ENCODE measurements at regions not wholly inside any gene's neighbourhood (a gene's known extent, or its start where the extent isn't known, plus 50 kb on each side); places are given as distances from the start of the nearest gene placed in this dataset.

GRCh38 chr1:181351740-181352139, 131.6 kb upstream of the CACNA1E start:
- H3K4me1 Mint-ChIP-seq (ENCODE audit: low read depth): no peaks in the 10 kb centered on the region
- H3K9me3 Mint-ChIP-seq: no peaks in the 10 kb centered on the region
- no peaks in the 10 kb centered on the region for H3K27me3 Mint-ChIP-seq
- no peak overlapping the region for H3K27ac Mint-ChIP-seq
- no peaks in the 10 kb centered on the region for H3K36me3 Mint-ChIP-seq
- ChIA-PET CTCF (no interaction called here), POLR2A (no interaction called here)
- H3K4me3 Mint-ChIP-seq: no peak overlapping the region
- no peak for DNase-seq
- intact Hi-C loops (cut with micrococcal nuclease): loop anchor here (10.0 kb wide), 1 partner anchor 73 kb away; no protein-coding TSS in a partner anchor

- POLR2A ChIA-PET: no interaction called here
- H3K27me3 Mint-ChIP-seq: no peaks in the 10 kb centered on the region
These were observed 130.6 kb upstream of the CACNA1E start for GRCh38 chr1:181352695-181353094.

GRCh38 chr1:181353526-181353925, 129.8 kb upstream of the CACNA1E start:
- ChIA-PET POLR2A (no interaction called here), CTCF (no interaction called here)
- Mint-ChIP-seq H3K27ac (no peak overlapping the region), H3K4me3 (no peak overlapping the region), H3K9me3 (no peaks in the 10 kb centered on the region), H3K36me3 (no peaks in the 10 kb centered on the region), H3K4me1 (ENCODE audit: low read depth) (no peaks in the 10 kb centered on the region), H3K27me3 (no peaks in the 10 kb centered on the region)
- intact Hi-C loops (cut with micrococcal nuclease): loop anchor here (10.0 kb wide), 1 partner anchor 71 kb away; no protein-coding TSS in a partner anchor
- DNase-seq: no peak

More at GRCh38 chr1:181352695-181353094, 130.6 kb upstream of the CACNA1E start:
- H3K27ac Mint-ChIP-seq: no peak overlapping the region
- no peak for DNase-seq
- H3K4me3 Mint-ChIP-seq: no peak overlapping the region
- CTCF ChIA-PET: no interaction called here
- H3K36me3 Mint-ChIP-seq: no peaks in the 10 kb centered on the region
- H3K9me3 Mint-ChIP-seq: no peaks in the 10 kb centered on the region
- H3K4me1 Mint-ChIP-seq (ENCODE audit: low read depth): no peaks in the 10 kb centered on the region
- intact Hi-C loops (cut with micrococcal nuclease): loop anchor here (10.0 kb wide), 1 partner anchor 72 kb away; no protein-coding TSS in a partner anchor

GRCh38 chr1:181354865-181355264, 128.5 kb upstream of the CACNA1E start:
- POLR2A ChIA-PET: interaction anchor here (0.6 kb wide), 1 partner anchor 356 kb away, joined by 3 read pairs; no protein-coding TSS in a partner anchor
- H3K4me3 Mint-ChIP-seq: no peak overlapping the region
- DNase-seq: no peak
- H3K4me1 Mint-ChIP-seq (ENCODE audit: low read depth): no peaks in the 10 kb centered on the region
- no peaks in the 10 kb centered on the region for H3K9me3 Mint-ChIP-seq
- H3K27ac Mint-ChIP-seq: no peak overlapping the region
- no peaks in the 10 kb centered on the region for H3K36me3 Mint-ChIP-seq
- CTCF ChIA-PET: no interaction called here
- no peaks in the 10 kb centered on the region for H3K27me3 Mint-ChIP-seq
- intact Hi-C loops (cut with micrococcal nuclease): loop anchor here (10.0 kb wide), 1 partner anchor 70 kb away; no protein-coding TSS in a partner anchor

GRCh38 chr1:181356505-181357340, 126.6 kb upstream of the CACNA1E start:
- no peak overlapping the region for H3K4me3 Mint-ChIP-seq
- ChIA-PET CTCF (interaction anchor here (1.7 kb wide), 1 partner anchor 68 kb away, joined by 4 read pairs; no protein-coding TSS in a partner anchor), POLR2A (no interaction called here)
- no peaks in the 10 kb centered on the region for H3K27me3 Mint-ChIP-seq
- DNase-seq: no peak
- H3K36me3 Mint-ChIP-seq: no peaks in the 10 kb centered on the region
- H3K4me1 Mint-ChIP-seq (ENCODE audit: low read depth): no peaks in the 10 kb centered on the region
- no peaks in the 10 kb centered on the region for H3K9me3 Mint-ChIP-seq
- no peak overlapping the region for H3K27ac Mint-ChIP-seq
- intact Hi-C loops (cut with micrococcal nuclease): loop anchor here (10.0 kb wide), 1 partner anchor 68 kb away; no protein-coding TSS in a partner anchor

- H3K4me1 Mint-ChIP-seq (ENCODE audit: low read depth): no peaks in the 10 kb centered on the region
- intact Hi-C loops (cut with micrococcal nuclease): loop anchor here (10.0 kb wide), 1 partner anchor 66 kb away; no protein-coding TSS in a partner anchor
- no peak overlapping the region for H3K27ac Mint-ChIP-seq
- H3K36me3 Mint-ChIP-seq: no peaks in the 10 kb centered on the region
- H3K27me3 Mint-ChIP-seq: no peaks in the 10 kb centered on the region
- POLR2A ChIA-PET: no interaction called here
- CTCF ChIA-PET: no interaction called here
- no peaks in the 10 kb centered on the region for H3K9me3 Mint-ChIP-seq
- no peak for DNase-seq
- H3K4me3 Mint-ChIP-seq: no peak overlapping the region
These were observed 124.3 kb upstream of the CACNA1E start for GRCh38 chr1:181359012-181359411.

GRCh38 chr1:181364801-181365200, 118.5 kb upstream of the CACNA1E start:
- Mint-ChIP-seq H3K27me3 (no peaks in the 10 kb centered on the region), H3K9me3 (no peaks in the 10 kb centered on the region), H3K36me3 (no peaks in the 10 kb centered on the region), H3K4me1 (ENCODE audit: low read depth) (no peaks in the 10 kb centered on the region), H3K4me3 (no peak overlapping the region), H3K27ac (no peak overlapping the region)
- intact Hi-C loops (cut with micrococcal nuclease): no loop called here
- CTCF ChIA-PET: no interaction called here
- POLR2A ChIA-PET: no interaction called here
- DNase-seq: no peak

GRCh38 chr1:181366910-181367309, 116.4 kb upstream of the CACNA1E start:
- POLR2A ChIA-PET: no interaction called here
- no peaks in the 10 kb centered on the region for H3K36me3 Mint-ChIP-seq
- intact Hi-C loops (cut with micrococcal nuclease): no loop called here
- H3K9me3 Mint-ChIP-seq: peaks cover 8% of the 10 kb centered on the region
- no peaks in the 10 kb centered on the region for H3K27me3 Mint-ChIP-seq
- H3K4me1 Mint-ChIP-seq (ENCODE audit: low read depth): no peaks in the 10 kb centered on the region
- H3K27ac Mint-ChIP-seq: no peak overlapping the region
- H3K4me3 Mint-ChIP-seq: no peak overlapping the region
- CTCF ChIA-PET: interaction anchor here (1.0 kb wide), 1 partner anchor 58 kb away, joined by 4 read pairs; no protein-coding TSS in a partner anchor
- DNase-seq: no peak

- CTCF ChIA-PET: no interaction called here
- no peaks in the 10 kb centered on the region for H3K36me3 Mint-ChIP-seq
- DNase-seq: no peak
- H3K27ac Mint-ChIP-seq: no peak overlapping the region
- intact Hi-C loops (cut with micrococcal nuclease): no loop called here
- H3K4me1 Mint-ChIP-seq (ENCODE audit: low read depth): no peaks in the 10 kb centered on the region
- no peak overlapping the region for H3K4me3 Mint-ChIP-seq
- POLR2A ChIA-PET: no interaction called here
- H3K27me3 Mint-ChIP-seq: no peaks in the 10 kb centered on the region
- peaks cover 14% of the 10 kb centered on the region for H3K9me3 Mint-ChIP-seq
These were observed 113.9 kb upstream of the CACNA1E start for GRCh38 chr1:181369416-181369815.

GRCh38 chr1:181383695-181384094, 99.6 kb upstream of the CACNA1E start:
- H3K27ac Mint-ChIP-seq: no peak overlapping the region
- CTCF ChIA-PET: no interaction called here
- H3K4me3 Mint-ChIP-seq: no peak overlapping the region
- no peaks in the 10 kb centered on the region for H3K9me3 Mint-ChIP-seq
- POLR2A ChIA-PET: no interaction called here
- H3K27me3 Mint-ChIP-seq: no peaks in the 10 kb centered on the region
- no peaks in the 10 kb centered on the region for H3K36me3 Mint-ChIP-seq
- H3K4me1 Mint-ChIP-seq (ENCODE audit: low read depth): no peaks in the 10 kb centered on the region
- DNase-seq: no peak
- intact Hi-C loops (cut with micrococcal nuclease): no loop called here

GRCh38 chr1:181386340-181386739, 97.0 kb upstream of the CACNA1E start:
- POLR2A ChIA-PET: no interaction called here
- H3K4me3 Mint-ChIP-seq: no peak overlapping the region

GRCh38 chr1:181386951-181387350, 96.4 kb upstream of the CACNA1E start:
- ChIA-PET POLR2A (no interaction called here), CTCF (no interaction called here)
- peaks cover 5% of the 10 kb centered on the region for H3K4me1 Mint-ChIP-seq (ENCODE audit: low read depth)
- H3K27me3 Mint-ChIP-seq: no peaks in the 10 kb centered on the region
- DNase-seq: no peak
- intact Hi-C loops (cut with micrococcal nuclease): no loop called here
- no peaks in the 10 kb centered on the region for H3K9me3 Mint-ChIP-seq
- no peak overlapping the region for H3K27ac Mint-ChIP-seq
- H3K4me3 Mint-ChIP-seq: no peak overlapping the region
- H3K36me3 Mint-ChIP-seq: no peaks in the 10 kb centered on the region

More at GRCh38 chr1:181386340-181386739, 97.0 kb upstream of the CACNA1E start:
- Mint-ChIP-seq H3K27me3 (no peaks in the 10 kb centered on the region), H3K9me3 (no peaks in the 10 kb centered on the region), H3K27ac (no peak overlapping the region), H3K36me3 (no peaks in the 10 kb centered on the region), H3K4me1 (ENCODE audit: low read depth) (no peaks in the 10 kb centered on the region)
- intact Hi-C loops (cut with micrococcal nuclease): no loop called here
- CTCF ChIA-PET: no interaction called here
- no peak for DNase-seq

- intact Hi-C loops (cut with micrococcal nuclease): no loop called here
- Mint-ChIP-seq H3K27ac (no peak overlapping the region), H3K27me3 (no peaks in the 10 kb centered on the region), H3K36me3 (no peaks in the 10 kb centered on the region), H3K9me3 (no peaks in the 10 kb centered on the region), H3K4me3 (no peak overlapping the region), H3K4me1 (ENCODE audit: low read depth) (peaks cover 12% of the 10 kb centered on the region)
- DNase-seq: no peak
- ChIA-PET CTCF (interaction anchor here (0.6 kb wide), 1 partner anchor 1467 kb away, joined by 3 read pairs; no protein-coding TSS in a partner anchor), POLR2A (no interaction called here)
These were observed 95.6 kb upstream of the CACNA1E start for GRCh38 chr1:181387702-181388101.
